ENCODE measurements at regions not wholly inside any gene's neighbourhood (a gene's known extent, or its start where the extent isn't known, plus 50 kb on each side); places are given as distances from the start of the nearest gene placed in this dataset.
"Not testable (repeated sequence)": the region's sequence is repeated elsewhere in the genome, so short reads cannot be mapped to it uniquely, and the experiment has no call there.

GRCh38 chr21:14903172-14903865, 161.5 kb downstream of the NRIP1 start:
- DNase-seq = no peak

GRCh38 chr21:14901482-14901958, 163.3 kb downstream of the NRIP1 start:
- no peak for DNase-seq

DNA sequence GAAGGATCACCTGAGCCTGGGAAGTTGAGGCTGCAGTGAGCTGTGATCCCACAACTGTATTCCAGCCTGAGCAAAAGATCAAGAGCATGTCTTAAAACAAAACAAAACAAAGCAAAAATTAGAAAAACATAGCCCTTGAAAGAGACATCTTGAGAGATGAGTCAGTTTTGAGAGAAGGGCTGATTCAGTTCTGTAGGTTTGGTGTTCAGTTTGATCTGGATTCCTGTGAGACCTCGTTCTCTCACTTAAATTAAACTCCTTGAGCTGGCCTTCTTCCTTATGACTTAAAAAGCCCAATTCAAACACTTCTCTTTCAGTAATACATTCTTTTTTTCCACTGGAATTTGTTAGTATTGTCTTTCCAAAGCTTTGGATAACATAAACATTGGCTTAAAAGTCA, 164.2 kb downstream of the NRIP1 start:
- no peak for DNase-seq

- DNase-seq = no peak
These were observed 164.7 kb downstream of the NRIP1 start for GRCh38 chr21:14900058-14900457.

GRCh38 chr21:14895792-14896191, 169.0 kb downstream of the NRIP1 start:
- no peak for DNase-seq

GRCh38 chr21:14890141-14890540, 174.7 kb downstream of the NRIP1 start:
- DNase-seq = no peak

DNA sequence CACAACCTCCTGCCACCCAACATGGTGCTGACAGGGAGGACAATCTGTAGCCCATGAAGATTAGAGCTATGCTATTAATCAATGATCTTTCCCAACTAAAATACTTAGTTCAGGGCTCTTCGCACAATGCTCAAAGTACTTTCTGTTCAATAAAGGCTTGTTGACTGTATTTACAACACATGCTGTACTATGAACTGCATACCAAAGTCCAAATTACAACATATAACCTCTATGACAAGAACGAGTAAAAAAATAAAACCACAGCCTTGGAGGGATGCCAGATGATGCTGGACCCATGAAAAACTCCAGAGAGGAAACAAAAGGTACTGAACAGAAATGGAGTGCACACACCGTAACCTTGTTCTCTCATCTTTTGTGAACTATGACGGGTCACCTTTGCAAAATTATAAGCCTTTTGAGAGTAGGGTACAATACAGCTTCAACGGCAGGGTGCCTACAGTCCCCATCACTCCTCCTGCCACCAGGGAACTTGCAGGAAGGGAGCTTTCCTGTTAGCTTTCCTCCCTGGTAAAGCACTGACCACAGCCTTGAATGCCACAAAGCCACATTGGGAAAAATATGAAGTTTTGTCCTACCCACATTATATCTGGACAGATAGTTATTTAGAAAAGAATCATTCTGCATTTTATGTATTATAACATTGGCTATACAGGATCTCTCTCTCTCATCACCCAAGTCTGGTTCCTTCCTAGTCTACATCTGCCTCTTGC, 175.6 kb downstream of the NRIP1 start:
- DNase-seq = no peak

GRCh38 chr21:14888202-14888601, 176.6 kb downstream of the NRIP1 start:
- no peak for DNase-seq

DNA sequence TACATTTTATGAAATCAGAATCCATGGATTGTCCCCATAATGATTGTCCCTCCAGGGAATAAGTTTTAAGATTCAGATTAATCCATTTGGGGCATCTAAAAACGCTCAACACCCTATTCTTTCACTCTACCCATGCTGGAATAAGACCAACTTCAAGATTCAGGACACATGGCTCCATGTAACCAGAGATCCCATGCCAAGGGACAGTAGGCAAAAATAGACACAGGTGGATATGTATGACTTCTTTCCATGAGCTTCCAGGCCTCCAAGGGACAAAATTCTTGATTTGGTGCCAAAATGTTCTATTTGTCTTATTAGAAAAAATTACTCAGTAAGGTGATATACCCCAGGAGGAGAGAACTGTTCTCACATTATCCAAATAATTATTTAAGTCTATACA, 178.8 kb downstream of the NRIP1 start:
- DNase-seq = no peak

- DNase-seq = no peak
These were observed 181.4 kb downstream of the NRIP1 start for GRCh38 chr21:14883351-14883750.

DNA sequence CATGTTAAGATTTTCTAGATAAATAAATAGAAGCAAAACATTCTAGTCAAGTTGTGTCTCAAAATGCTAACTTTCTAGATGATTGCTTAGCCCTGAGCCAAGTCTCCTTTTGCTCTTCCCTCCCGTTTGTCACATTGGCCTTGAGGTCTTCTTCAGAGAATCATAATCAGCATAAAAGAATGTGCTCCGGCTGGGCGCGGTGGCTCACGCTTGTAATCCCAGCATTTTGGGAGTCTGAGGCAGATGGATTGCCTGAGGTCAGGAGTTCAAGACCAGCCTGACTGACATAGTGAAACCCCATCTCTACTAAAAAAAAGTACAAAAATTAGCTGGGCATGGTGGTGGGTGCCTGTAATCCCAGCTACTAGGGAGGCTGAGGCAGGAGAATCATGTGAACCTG, 182.3 kb downstream of the NRIP1 start:
- not testable (repeated sequence) for DNase-seq

GRCh38 chr21:14881863-14882499, 182.8 kb downstream of the NRIP1 start:
- no peak for DNase-seq

DNA sequence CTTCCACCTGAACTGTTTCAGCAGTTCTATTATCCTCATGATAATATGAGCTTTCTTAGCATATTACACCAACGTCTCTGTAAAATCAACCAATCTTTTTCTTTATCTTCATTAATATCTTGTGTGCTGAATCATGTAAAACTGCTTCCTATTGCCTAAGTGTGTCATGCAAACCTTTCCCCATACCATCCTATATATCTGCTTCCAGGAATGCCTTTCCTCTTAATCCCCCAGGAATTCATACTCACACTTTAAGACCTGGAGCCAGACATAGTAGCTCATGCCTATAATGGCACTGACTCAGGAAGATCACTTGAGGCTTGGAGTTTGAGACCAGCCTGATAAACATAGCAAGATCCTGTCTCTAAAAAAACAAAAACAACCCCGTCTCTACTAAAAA, 183.9 kb downstream of the NRIP1 start:
- no peak for DNase-seq

DNA sequence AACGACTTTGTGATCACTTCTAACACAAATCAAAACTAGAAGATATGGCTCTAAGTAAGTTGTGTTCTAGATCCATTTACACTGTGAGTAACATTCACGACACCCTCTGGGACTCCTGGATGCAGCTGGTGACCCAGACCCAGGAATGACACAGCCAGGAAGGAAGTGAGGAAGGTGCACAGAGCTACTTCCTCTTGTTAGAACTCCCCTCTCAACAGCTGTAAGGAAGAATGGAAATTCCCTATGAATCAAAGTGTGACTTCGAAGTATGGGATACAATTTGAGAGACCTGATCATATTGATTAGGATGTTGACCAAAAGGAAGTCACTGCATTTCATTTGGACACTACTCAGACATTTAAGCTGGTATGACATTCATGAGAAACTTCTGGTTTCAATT, 185.3 kb downstream of the NRIP1 start:
- no peak for DNase-seq

DNA sequence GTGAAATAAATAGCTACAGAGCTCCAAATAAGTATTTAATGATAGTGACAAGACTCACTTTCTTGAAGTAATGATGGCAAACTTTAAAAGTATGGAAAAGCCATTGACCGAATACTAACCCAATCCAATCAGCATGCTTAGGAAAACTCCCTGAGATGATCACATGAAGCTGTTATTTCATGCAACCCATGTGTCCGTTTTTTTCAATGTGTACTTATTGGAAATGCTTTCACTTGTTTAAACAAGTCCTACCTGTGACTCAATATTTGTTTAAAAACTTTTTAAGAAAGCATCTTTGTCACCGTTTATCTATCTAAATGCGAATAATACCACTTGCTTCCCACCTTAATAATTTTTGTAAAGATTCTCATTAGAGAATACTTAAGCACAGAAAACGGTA, 185.8 kb downstream of the NRIP1 start:
- no peak for DNase-seq

DNA sequence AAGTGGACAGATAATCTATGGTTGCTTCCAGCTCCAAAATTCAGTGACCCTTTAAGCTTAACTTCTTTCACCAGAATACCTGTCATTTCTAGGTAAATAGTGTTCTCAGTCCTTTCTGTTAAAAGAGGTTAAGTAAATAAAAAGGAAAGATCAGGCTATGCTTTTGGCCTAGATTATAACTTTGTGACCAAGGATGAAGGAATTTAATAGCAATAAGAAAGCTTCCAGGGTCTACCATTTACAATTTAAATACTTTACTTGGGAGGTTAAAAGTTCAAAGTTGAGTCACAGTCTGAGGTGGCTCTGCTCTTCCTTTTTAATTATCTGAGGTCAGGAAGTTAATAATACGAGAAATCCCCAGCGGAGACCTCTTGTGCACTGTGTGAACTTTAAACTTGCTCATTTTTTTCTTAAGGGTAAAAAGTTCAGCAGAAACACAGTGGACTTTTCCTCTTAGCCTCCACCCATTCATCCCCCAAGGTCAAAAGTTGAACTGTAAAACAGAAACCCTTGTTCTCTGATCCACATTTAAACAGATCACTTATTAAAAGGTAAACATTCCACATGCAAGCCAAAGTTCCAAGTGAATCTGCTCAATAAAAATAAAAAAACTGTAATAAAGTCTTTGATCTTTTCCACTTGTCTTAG, 187.1 kb downstream of the NRIP1 start:
- DNase-seq = no peak

DNA sequence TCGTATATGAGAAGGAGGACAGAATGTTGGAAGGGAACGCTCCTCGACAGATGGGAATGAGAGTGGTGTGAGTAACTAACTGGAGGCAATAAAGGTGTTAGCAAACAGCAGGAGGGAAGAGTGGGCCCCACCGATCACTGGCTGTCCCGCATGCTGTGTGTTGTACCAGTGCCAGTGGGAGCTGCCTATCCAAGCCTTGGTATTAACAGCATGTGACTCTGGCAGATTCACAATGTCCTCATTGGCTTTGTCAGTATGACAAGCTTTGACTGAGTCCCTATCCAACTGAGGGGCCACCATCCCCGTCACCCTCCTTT, 188.3 kb downstream of the NRIP1 start:
- DNase-seq = no peak

DNA sequence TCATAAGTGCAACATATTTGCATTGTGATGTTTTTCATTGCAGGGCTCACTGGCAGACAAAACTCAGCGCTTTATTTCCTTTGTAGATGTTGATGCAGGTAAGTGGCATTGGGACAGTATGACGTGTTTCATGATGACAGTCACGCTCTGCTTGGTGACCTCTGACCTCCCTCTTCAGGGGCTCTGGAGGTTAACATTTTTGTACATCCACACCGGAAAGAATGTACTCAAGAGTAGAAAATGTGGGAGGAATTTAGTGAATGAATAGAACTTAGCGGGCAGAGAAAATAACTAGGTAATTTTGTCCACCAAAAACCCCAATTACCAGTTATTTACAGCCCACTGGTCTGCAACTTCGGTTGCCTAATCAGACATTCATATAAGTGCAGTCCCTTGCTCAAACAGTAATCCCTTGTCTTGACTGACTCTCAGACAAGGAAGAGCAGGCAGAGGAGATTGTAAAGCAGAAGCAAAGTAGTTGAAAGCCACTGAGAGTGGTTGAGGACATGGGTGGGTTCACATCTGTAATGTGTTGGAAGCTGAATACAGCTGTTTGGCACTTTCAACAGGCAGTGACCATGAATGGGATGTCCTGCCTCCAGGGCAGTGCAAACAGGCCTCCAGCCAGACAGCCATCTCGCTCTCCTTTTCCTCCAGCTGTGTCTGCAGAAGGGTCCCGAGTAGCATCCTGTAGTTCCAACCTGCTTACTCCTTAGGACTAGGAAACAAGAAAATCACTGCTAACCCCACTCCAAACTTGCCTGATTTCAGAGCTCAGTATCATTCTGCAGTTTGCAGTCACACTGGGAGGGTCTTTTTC, 188.9 kb downstream of the NRIP1 start:
- no peak for DNase-seq

DNA sequence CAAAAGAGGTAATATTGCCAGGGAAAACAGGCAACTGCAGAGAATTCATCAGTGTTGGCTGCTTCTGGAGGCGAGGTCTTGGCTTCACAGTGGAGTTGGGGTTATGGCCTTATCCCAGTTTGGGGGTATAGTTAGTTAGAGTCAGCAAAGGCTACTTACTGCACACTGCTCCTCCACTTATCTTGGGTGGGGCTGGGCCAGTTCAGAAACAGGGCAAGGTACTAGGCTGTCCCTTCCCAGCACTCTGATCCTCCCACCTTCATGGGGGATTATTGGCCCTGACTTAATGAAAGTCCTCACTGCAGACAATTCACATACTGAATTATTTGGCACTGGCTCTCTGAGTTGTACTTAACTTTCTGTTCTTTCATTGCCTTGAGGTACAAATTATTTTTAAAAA, 189.6 kb downstream of the NRIP1 start:
- no peak for DNase-seq

DNA sequence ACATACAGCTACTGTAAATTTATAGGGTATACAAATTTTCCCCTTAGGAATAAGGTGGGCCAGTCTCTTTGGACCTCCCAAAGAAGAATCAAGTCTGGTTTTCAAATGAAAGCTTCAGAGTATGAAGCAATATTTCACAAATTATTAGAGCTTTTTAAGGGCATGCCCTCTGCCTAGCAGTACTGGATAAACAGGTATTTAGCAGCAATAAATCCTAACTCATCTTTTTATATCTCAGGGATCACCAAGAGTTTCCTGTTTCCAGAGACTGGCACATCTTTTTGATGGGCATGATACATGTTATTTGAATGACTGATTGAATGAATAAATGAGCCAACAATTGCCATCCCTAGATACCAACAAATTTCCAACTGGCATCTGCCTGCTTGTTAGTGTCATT, 190.4 kb downstream of the NRIP1 start:
- DNase-seq = no peak

DNA sequence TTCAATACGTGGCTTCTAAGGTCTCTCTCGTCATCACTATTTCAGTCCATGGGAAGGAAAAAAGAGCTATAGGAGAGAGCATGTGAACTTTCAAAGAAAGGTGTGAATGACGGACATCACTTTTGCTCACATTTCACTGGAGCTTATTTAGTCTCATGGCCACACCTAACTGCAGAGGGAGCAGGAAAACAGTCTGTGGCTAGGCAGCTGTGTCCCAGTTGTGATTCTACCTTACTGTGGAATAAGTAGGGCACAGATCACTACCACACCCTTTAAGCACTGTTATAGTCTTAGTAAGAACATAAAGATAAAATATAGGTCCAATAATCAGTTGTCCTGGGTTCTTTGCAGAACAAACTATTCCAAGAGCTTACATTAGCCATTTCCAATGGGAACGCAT, 192.9 kb downstream of the NRIP1 start:
- DNase-seq = no peak

DNA sequence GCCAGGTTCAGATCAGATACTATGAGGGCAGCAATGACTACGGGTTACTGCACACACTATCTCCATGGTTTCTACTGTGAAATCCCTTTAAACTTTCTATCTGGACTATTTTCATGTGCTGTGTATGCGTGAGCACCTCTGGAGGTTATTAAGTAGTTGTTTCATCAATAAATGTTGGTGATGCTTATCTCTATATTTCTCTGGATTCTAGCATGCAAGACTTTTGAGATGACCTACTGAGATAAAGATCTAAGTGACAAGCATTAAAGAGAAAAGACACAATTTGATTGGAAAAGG, 194.0 kb downstream of the NRIP1 start:
- DNase-seq = no peak
